ENCODE measurements at regions not wholly inside any gene's neighbourhood (a gene's known extent, or its start where the extent isn't known, plus 50 kb on each side); places are given as distances from the start of the nearest gene placed in this dataset.

DNA sequence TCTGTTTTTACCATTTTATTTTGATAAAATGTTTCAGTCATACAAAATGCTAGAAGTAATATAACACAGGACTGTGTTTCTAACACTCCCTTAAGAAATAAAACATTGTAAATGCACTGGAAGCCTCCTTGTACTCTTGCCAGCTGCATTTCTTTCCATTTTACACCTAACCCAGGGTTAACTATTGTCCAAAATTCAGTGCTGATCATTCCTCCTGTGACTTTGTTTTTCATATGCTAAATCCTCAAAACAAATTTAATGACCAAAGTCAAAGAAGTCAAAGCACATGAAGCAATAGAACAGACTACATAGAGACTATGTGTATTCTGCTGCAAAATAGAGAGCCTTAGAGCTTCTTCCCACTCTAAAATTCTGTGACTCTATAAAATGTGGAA, 420.3 kb upstream of the PRICKLE1 start:
- Histone ChIP-seq H3K4me1 (ENCODE audit: control insufficient read depth, insufficient read depth, low read length) (no peaks in the 10 kb centered on the region), H3K9me3 (ENCODE audit: control insufficient read depth, insufficient read depth, low read depth, low read length) (no peaks in the 10 kb centered on the region), H3K4me3 (ENCODE audit: low read depth, low read length) (no peak overlapping the region), H3K36me3 (ENCODE audit: control insufficient read depth in 2 of 2, insufficient read depth in 1 of 2, low read length in 2 of 2) (no peaks in the 10 kb centered on the region), H3K27ac (ENCODE audit: extremely low read depth, low read depth, low read length) (no peak overlapping the region)
- POLR2A ChIA-PET = no interaction called here
- TF ChIP-seq ZNF37A (tag by site-specific recombination; IDR thresholded peaks at IDR 0.05) (no peak), ZNF521 (tag by site-specific recombination; IDR thresholded peaks at IDR 0.05) (no peak)
- CTCF ChIA-PET = no interaction called here

- TF ChIP-seq PRDM6 (tag by site-specific recombination; IDR thresholded peaks at IDR 0.05) (0 out of 2 replicates have a peak, but pooled peaks have one; percentile 40), ZNF354C (tag by site-specific recombination; IDR thresholded peaks at IDR 0.05; ENCODE audit: borderline replicate concordance, low read depth) (no peak), ZNF76 (tag by site-specific recombination; IDR thresholded peaks at IDR 0.05; ENCODE audit: borderline replicate concordance, low read depth) (no peak), GLIS1 (tag by site-specific recombination; IDR thresholded peaks at IDR 0.05) (peak; percentile 12; the same call in 1 of the 2 replicates), ZNF514 (tag by site-specific recombination; IDR thresholded peaks at IDR 0.05) (no peak), ZNF335 (tag by site-specific recombination; conservative IDR thresholded peaks at IDR 0.05) (peak; percentile 68)
- ChIA-PET POLR2A (no interaction called here), CTCF (no interaction called here)
- Histone ChIP-seq H3K4me3 (ENCODE audit: low read depth, low read length) (no peak overlapping the region), H3K36me3 (ENCODE audit: control insufficient read depth in 2 of 2, insufficient read depth in 1 of 2, low read length in 2 of 2) (no peaks in the 10 kb centered on the region), H3K27ac (ENCODE audit: extremely low read depth, low read depth, low read length) (no peak overlapping the region), H3K9me3 (ENCODE audit: control insufficient read depth, insufficient read depth, low read depth, low read length) (no peaks in the 10 kb centered on the region), H3K4me1 (ENCODE audit: control insufficient read depth, insufficient read depth, low read length) (no peaks in the 10 kb centered on the region)
Observed at GRCh38 chr12:43008953-43009845, 419.7 kb upstream of the PRICKLE1 start.

DNA sequence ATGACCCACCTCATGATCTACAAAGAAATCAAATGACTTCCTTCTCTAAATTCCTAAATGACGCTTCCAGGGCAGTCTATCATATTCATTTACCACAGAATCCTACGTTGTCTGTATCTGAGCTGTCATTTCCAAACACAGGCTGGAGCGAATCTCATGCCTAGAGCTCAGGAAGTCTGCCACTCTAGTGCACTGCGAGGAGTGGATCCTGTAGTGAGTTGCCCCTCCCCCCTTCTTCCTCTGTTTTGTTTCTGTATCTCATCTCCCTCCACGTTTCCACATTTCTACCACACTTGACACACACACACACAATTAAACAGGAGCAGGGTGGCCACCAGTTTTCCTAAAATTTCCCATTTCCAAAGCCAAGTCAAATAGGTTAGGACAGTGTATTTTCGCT, 415.4 kb upstream of the PRICKLE1 start:
- Histone ChIP-seq H3K4me3 (ENCODE audit: low read depth, low read length) (no peak overlapping the region), H3K36me3 (ENCODE audit: control insufficient read depth in 2 of 2, insufficient read depth in 1 of 2, low read length in 2 of 2) (no peaks in the 10 kb centered on the region), H3K9me3 (ENCODE audit: control insufficient read depth, insufficient read depth, low read depth, low read length) (no peaks in the 10 kb centered on the region), H3K4me1 (ENCODE audit: control insufficient read depth, insufficient read depth, low read length) (no peaks in the 10 kb centered on the region), H3K27ac (ENCODE audit: extremely low read depth, low read depth, low read length) (no peak overlapping the region)
- ChIA-PET POLR2A (no interaction called here), CTCF (interaction anchor here (0.6 kb wide), 1 partner anchor 17 kb away, joined by 3 read pairs; no protein-coding TSS in a partner anchor)
- TF ChIP-seq ZNF677 (tag by site-specific recombination; IDR thresholded peaks at IDR 0.05) (no peak), GLIS1 (tag by site-specific recombination; IDR thresholded peaks at IDR 0.05) (no peak), ZNF571 (tag by site-specific recombination; IDR thresholded peaks at IDR 0.05) (no peak), GLIS2 (tag by site-specific recombination; IDR thresholded peaks at IDR 0.05) (no peak), INSM2 (tag by site-specific recombination; IDR thresholded peaks at IDR 0.05) (no peak), ZBTB48 (tag by site-specific recombination; IDR thresholded peaks at IDR 0.05) (no peak), ZNF776 (tag by site-specific recombination; IDR thresholded peaks at IDR 0.05; ENCODE audit: borderline replicate concordance) (no peak), ZFHX2 (tag by site-specific recombination; conservative IDR thresholded peaks at IDR 0.05) (no peak), ZNF664 (tag by site-specific recombination; IDR thresholded peaks at IDR 0.05) (no peak), ZNF777 (tag by site-specific recombination; IDR thresholded peaks at IDR 0.05; ENCODE audit: borderline replicate concordance) (no peak), ZNF23 (tag by site-specific recombination; IDR thresholded peaks at IDR 0.05; ENCODE audit: borderline replicate concordance) (no peak), BCL11A (tag by site-specific recombination; IDR thresholded peaks at IDR 0.05; ENCODE audit: low read depth) (no peak), ZNF175 (tag by site-specific recombination; IDR thresholded peaks at IDR 0.05) (no peak), ZNF639 (tag by site-specific recombination; IDR thresholded peaks at IDR 0.05) (no peak)
- TF ChIP-seq, protein P1, sequence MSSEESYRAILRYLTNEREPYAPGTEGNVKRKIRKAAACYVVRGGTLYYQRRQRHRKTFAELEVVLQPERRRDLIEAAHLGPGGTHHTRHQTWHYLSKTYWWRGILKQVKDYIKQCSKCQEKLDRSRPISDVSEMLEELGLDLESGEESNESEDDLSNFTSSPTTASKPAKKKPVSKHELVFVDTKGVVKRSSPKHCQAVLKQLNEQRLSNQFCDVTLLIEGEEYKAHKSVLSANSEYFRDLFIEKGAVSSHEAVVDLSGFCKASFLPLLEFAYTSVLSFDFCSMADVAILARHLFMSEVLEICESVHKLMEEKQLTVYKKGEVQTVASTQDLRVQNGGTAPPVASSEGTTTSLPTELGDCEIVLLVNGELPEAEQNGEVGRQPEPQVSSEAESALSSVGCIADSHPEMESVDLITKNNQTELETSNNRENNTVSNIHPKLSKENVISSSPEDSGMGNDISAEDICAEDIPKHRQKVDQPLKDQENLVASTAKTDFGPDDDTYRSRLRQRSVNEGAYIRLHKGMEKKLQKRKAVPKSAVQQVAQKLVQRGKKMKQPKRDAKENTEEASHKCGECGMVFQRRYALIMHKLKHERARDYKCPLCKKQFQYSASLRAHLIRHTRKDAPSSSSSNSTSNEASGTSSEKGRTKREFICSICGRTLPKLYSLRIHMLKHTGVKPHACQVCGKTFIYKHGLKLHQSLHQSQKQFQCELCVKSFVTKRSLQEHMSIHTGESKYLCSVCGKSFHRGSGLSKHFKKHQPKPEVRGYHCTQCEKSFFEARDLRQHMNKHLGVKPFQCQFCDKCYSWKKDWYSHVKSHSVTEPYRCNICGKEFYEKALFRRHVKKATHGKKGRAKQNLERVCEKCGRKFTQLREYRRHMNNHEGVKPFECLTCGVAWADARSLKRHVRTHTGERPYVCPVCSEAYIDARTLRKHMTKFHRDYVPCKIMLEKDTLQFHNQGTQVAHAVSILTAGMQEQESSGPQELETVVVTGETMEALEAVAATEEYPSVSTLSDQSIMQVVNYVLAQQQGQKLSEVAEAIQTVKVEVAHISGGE (tag by site-specific recombination; conservative IDR thresholded peaks at IDR 0.05; ENCODE audit: low read depth) = no peak
